HG03280 (cell line): ENCODE measurements at regions not wholly inside any gene's neighbourhood (a gene's known extent, or its start where the extent isn't known, plus 50 kb on each side); places are given as distances from the start of the nearest gene placed in this dataset.
A peak's percentile ranks its signal among the peaks of the same experiment; 100 is the strongest.
"Not testable (repeated sequence)": the region's sequence is repeated elsewhere in the genome, so short reads cannot be mapped to it uniquely, and the experiment has no call there.

ENCODE experiments used
- ATAC-seq: cut with Tn5 transposase; IDR thresholded peaks from one replicate; pipeline ENCODE4 v1.9.1; 2021; ENCODE audit warnings: mild to moderate bottlenecking, moderate library complexity; ENCODE audit not compliant: unreplicated experiment

DNA sequence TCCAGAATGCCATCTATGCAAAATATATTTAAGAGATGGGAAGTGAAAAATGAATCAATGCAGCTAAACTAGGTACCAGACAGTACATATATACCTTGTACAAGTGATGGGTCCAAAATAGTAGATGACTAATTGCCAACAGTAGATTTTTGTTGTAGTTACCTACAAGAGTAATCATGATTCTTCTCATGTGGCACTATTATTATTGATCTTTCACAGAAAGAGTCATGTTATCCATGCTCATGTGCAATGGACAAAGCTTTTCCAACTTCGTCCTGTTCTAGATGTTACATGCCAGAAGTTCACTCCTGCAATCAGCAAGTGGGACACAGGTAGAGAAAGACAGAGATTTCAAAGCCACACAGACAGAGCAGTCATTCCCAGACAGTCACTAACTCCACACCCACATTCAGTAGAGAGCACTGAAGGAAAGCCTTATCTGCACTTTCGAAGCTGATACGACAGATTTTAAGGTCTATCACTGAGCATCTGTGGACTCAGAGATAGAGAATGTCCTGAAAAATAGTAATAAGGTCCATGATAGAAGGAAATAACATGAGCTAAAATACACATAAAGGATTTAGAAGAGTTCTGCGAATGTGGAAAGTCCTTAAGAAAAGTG, 101.6 kb upstream of the ITPRID2 start:
- ATAC-seq = no peak

DNA sequence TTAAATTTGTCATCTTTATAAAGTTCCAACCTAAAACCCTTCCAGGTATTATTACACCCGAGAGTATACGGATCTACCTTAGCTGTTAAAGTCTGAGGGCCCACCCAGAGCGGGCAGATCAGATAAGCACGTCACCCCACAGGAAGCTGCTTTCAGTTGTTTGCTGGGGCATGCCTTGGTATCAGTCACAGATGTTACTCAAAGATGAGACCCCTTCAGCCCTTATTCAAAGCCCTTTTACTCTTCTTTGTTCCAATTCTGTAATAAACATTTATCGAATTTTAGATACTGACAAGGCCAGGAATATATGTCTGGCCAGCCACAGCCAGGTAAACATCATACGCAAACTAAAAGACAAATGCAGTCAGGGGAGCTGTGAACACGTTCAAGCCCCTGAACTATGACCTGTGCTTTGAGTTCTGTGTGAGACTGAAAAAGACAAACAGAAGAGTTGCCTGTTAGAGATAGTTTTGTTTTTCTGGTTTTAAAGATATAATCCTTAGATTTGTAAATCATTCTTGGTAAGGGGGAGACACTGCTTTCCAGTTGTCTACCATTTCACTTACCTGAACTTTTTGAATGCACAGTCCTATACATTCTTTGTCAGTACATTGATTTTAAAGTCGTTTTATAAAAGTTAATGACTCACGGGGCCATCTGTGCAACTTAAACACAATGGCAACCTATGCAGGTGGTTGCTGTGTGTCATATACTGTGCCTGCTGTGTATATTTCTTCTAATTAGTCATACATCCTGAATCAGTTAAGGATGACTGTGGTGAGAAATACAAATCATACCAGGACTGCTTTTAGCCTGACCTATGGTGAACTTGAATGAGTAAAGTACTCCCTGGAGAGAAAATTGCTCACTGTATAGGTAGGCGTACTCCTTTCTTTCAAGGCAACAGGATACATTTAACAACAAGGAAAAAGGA, 100.5 kb upstream of the ITPRID2 start:
- ATAC-seq = peak; percentile 89

DNA sequence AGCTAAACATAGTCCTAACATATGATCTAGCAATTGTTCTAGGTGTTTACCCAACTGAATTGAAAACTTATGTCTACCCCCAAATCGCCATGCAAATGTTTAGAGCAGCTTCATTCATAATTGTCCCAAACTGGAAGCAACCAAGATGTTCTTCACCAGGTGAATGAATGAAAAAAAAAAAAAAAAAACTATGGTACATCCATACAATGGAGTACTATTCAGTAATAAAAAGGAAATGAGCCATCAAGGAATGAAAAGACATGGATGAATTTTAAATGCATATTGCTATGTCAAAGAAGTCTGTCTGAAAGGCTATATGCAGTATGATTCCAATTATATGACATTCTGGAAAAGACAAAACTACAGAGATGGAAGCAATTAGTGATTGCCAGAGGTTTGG, 98.6 kb upstream of the ITPRID2 start:
- no peak for ATAC-seq

DNA sequence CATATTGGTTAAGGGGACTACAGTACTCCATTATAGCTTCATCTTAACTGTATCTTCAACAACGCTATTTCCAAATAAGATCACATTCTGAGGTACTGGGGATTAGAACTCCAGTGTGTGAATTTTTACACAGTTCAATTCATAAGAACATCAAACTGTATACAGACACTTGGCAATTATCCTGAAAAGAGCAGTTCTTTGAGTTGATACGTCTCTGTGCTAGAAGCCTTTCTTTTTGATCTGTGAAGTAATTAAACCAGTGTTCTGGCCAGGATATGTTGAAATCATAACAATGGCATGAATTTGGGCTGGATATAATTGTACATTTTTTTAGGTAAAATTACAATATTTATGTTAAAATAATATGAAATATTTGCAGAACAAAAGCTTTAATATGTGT, 93.5 kb upstream of the ITPRID2 start:
- ATAC-seq = no peak

DNA sequence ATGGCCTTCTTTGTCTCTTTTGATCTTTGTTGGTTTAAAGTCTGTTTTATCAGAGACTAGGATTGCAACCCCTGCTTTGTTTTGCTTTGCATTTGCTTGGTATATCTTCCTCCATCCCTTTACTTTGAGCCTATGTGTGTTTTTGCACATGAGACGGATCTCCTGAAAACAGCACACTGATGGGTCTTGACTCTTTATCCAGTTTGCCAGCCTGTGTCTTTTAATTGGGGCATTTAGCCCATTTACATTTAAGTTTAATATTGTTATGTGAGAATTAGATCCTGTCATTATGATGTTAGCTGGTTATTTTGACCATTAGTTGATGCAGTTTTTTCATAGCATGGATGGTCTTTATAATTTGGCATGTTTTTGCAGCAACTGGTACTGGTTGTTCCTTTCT, 89.2 kb upstream of the ITPRID2 start:
- not testable (repeated sequence) for ATAC-seq

DNA sequence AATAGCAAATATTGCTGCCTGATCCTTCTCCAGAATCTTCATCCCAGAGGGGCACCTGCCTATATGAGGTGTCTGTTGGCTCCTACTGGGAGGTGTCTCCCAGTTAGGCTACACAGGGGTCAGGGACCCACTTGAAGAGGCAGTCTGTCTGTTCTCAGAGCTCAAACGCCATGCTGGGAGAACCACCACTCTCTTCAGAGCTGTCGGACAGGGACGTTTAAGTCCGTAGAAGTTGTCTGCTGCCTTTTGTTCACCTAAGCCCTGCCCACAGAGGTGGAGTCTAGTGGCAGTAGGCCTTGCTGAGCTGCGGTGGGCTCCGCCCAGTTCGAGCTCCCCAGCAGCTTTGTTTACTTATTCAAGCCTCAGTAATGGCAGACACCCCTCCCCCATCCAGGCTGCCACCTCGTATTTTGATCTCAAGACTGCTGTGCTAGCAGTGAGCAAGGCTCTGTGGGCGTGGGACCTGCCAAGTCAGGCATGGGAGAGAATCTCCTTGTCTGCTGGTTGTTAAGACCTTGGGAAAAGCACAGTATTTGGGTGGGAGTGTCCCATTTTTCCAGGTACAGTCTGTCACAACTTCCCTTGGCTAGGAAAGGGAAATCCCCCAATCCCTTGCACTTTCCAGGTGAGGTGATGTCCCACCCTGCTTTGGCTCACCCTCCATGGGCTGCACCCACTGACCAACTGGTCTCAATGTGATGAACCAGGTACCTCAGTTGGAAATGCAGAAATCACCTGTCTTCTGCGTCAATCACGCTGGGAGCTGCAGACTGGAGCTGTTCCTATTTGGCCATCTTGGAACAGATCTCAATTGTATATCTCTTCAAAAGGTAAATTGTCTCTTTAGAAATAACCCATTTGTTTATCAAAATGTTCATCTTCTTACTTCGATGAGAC, 87.4 kb upstream of the ITPRID2 start:
- ATAC-seq = not testable (repeated sequence)

DNA sequence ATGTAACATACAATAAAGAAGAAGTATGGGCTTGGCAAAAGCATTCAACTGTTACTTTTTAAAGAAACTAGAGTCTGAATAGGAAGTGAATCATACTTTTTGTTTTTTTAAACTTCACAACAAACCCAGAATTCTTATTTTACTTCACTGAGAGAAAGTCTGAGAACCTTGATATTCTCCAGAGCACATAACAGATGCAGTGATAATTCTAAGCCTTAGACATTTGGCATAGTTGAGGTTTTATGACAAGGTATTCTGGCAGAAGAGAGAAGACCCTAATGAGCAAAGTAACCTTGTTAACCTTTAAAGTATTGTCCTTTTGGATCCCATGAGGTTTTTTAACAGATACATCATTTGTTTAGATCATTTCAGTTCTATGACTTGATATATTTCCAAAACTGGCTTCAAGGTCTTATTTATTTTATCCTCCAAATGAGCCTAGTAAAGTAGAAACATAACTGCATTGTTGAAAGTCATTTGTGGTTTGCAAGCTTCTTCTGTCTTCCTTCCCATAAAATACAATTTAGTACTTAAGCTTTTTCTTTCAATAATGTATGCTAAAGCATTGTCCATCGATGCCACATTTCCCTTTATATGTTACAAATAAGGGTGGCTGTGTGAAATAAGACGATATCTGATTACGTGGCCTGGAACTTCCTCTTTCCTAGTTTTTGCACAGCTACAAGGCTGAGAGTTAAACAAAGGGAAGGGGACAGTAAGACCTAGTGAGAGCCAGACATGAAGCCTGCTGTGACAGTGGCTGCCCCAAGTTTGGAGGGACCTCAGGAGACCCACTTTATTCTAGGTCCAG, 86.1 kb upstream of the ITPRID2 start:
- no peak for ATAC-seq

DNA sequence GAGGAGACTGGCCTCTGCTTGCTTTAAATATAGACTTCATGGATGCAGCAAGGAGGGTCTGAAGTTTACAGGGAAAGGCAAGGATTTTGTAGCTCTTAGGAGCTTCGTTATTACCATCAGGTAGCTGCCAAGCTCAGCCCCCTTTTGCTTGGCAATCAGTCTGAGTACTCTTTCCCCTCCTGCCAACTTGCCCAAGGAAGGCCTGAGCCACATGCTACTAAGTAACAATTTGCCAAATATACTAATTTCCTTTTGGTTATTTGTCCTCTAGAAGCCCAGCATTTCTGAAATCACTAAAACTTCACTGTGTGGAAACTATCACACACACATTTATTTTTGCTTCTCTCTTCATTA, 85.5 kb upstream of the ITPRID2 start:
- ATAC-seq = no peak

DNA sequence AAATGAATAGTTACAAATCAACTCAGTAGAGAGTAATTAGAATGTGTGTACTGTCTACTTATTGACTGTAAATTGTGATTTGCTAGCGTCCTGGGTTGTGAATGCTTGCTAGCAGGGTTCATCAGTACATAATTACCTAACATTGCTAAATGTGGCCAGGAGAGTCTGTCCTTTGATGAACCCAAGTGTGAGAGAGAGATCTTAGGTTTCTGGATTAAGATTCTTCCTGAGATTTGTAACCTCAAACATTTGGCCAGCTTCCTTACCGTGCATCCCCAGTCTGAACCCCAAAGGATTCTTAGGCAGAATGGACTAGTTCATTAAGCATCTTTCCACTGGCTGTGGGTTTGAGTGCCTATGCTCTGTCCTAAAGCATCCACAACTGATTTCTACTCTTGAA, 84.0 kb upstream of the ITPRID2 start:
- ATAC-seq = no peak

DNA sequence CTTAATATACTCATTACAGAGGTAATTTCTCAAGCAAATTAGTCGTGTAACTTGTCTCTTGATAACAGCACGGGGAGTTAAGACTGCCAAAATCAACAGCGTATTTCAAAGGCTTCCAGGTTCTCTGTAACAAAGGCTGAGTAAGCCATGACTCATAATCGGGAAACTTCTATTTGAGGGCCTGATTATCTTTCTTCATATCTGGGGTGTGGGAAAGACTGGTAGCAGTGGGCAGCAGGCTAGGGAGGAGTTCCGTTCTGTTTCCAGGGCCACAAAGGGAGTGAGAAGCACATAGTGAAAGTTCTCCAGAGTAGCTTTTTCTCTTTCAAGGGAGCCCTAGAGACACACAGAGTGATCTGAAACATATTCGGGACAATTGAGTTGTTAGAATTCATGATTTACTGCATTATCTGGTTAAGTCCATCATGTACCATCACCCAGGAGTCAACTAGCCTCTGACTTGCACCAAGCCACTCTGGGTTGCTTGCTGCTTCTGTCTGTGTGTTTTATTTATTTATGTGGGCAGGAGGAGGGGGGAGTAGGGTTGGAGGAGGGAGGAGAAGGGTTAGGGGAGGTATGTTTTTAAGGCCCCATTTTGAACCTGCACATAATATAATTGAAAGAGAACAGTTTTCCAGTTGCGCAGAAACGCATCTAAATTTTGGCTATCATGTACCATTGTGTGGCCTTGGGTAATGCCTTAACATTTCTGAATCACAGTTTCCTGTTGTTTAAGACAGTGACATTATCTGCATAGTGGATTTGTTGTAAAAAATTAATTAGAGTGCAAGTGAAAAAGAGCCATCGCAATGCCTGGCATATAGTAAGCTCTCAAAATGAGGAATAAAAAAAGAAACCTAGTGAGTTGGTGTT, 80.5 kb upstream of the ITPRID2 start:
- no peak for ATAC-seq

DNA sequence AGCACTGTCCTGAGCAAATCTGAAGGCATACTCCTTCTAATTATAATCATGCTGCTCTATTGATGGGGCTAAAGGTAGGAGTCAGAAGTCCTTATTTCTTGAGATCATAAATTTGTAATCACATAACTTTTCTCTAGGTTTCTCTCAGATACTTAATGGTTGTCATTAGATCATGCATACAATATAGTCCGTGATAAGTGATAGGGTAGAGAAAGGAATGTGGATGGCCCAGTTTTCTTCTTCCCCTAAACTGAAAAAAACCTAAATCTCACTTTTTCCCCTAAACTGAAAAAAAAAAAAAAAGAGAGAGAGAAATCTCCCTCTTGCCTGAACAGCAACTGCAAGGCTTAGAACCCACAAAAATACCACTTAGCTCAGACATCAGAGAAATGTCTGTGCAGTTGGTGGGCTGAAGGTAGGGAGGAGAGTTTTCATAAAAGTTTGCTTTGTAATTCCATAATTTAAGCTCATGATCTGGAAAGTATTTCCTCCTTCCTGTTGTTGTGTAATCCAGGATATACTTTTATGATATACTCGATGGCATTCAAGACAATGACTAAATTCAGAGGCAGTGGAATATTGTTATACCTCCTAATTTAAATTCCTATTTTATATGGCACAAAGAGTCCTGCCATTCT, 79.3 kb upstream of the ITPRID2 start:
- ATAC-seq = no peak

DNA sequence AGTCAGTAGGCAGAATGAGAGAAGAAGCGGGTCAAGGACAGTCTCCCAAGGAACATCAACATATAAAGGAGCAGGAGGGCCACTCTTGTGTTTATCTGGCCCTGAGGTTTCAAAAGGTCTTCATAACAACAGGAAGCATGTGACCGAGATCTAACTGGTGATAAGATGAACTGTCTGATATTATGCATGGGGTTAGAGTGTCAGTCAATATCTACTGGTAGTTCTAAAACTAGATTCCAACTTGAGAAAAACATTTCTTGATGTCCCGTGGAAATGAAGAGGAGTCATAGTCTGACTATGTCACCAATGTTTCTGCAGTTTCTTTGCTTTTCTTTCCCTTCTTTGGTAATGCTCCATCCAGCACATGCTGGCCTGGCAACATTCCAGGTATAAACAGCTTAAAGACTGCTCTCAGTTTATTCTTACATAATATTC, 77.5 kb upstream of the ITPRID2 start:
- no peak for ATAC-seq

DNA sequence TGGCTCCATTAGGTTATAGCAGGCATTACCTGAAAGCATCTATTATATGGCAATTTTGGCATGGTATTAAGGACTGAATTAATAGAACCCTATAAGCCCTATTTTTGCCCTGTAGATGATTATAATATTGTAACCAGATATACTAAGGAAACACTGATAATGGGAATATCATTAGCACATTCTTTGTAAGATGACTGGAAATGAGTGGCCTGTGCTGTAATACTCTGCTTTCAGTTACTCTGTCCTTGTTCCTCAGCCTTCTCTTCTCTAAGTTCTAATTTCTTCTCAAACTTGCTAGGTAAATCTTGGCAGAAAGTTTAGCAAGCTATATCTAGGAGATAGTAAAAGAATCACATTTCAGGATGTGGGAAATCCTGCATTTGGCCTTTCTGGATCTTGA, 74.0 kb upstream of the ITPRID2 start:
- no peak for ATAC-seq

DNA sequence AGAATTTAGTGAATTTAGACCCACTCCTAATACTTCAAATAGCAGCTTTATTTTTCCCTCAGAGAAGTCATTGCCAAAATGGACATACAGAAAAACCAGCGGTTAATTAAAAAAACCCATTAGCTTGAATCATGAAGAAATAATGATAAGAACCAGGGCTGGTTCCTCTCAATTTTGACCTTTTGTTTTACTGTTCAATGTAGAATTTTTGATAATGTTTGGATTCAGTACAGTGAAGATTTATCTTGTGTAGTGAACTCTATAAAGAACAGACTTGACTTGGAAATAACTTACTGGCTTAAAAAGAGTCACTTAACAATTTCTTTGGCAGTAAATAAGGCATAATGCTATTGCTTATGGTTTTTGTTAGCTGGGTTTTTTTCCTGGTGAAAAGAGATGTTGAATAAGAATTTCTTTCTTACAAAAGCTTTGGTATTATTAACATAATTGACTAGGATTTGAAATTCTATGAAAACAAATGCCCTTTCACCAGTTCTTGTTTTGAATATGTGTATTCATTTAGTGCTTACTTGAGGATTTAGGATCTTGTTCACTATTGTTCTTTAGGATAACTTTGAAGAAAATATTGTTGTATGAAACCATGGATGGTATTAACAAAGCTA, 73.4 kb upstream of the ITPRID2 start:
- ATAC-seq = no peak

DNA sequence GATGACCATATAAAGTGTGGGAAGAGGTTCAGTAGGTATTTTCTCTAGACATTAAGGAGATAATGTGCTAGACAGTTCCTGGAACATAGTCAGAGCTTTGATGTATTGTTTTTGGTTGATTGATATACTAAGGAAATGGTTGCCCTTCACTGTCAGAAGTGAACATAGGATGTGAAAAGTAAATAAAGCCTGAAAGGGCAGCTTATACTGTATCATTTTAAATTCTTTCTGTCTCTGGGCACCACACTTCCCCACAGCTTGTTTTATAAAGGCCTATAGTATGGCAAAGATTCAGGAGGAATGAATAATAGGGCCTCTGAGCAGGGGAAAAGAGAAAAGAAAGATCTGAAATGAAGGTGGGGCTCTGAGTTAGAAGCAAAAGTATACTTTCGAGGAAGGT, 72.7 kb upstream of the ITPRID2 start:
- no peak for ATAC-seq

DNA sequence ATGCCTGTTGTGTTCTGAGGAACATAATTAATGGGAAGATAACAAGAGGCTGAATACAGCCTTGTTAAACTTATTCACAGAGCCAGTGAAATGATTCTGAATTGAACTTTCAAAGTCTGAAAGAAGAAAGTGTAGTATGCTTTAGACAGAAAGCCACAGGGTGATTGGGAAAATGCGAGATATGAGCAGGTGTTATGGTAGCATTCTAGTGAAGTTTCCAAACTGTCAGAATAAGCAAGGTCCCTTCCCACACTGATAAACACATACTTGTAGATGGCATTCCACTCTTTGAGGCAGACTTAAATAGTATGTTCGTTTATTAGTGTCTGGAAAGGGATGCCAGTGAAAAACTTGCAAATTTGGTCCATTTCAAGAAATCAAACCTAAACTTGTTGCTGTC, 70.5 kb upstream of the ITPRID2 start:
- no peak for ATAC-seq

DNA sequence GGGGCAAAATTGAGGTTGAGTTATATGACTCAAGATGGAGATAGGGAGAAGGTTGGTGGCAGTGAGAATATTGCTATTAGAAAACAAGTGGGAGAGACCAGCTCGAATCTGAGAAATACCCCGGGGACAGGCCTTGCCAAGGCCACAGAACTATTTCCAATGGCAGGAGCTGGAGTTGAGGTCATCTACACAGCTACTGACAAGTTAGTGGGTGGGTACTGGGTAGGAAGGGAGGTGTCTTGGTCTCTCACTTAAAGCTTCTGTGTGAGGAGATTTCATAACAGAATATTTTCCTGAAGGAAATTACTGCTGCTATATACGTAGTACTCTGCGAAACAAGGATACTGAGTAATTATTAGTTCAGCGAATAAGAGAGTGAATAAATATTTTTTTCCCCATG, 69.4 kb upstream of the ITPRID2 start:
- ATAC-seq = no peak

DNA sequence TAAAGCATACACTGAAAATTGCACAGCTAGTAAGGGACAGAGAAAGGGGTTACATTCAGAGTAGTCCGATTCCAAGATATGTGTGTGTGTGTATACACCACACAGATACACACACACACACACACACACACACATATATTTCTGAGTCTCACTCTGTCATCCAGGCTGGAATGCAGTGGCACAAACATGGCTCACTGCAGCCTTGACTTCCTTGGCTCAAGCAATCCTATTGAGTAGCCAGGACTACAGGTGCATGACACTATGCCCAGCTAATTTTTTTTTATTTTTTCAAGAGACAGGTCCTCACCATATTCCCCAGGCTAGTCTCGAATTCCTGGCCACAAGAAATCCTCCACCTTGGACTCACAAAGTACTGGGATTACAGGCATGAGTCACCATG, 68.1 kb upstream of the ITPRID2 start:
- ATAC-seq = no peak
